ENCODE measurements at regions not wholly inside any gene's neighbourhood (a gene's known extent, or its start where the extent isn't known, plus 50 kb on each side); places are given as distances from the start of the nearest gene placed in this dataset.
"Not testable (repeated sequence)": the region's sequence is repeated elsewhere in the genome, so short reads cannot be mapped to it uniquely, and the experiment has no call there.

GRCh38 chr3:27025718-27026117 is 343.5 kb downstream of the NEK10 start:
- no peak overlapping the region for H3K27ac Mint-ChIP-seq
- POLR2A ChIA-PET = no interaction called here
- H3K36me3 Mint-ChIP-seq (ENCODE audit: low read depth) = no peaks in the 10 kb centered on the region
- H3K27me3 Mint-ChIP-seq = no peaks in the 10 kb centered on the region
- H3K4me1 Mint-ChIP-seq (ENCODE audit: low read depth) = no peaks in the 10 kb centered on the region
- no peak for ATAC-seq
- no peak for DNase-seq
- intact Hi-C loops (cut with micrococcal nuclease) = no loop called here
- CTCF ChIA-PET = no interaction called here
- H3K4me3 Mint-ChIP-seq = no peak overlapping the region
- no peaks in the 10 kb centered on the region for H3K9me3 Mint-ChIP-seq
- no peak for TF ChIP-seq CTCF (IDR thresholded peaks at IDR 0.05)

- no peak for DNase-seq
- Mint-ChIP-seq H3K4me3 (no peak overlapping the region), H3K36me3 (ENCODE audit: low read depth) (no peaks in the 10 kb centered on the region), H3K27me3 (no peaks in the 10 kb centered on the region), H3K9me3 (no peaks in the 10 kb centered on the region), H3K4me1 (ENCODE audit: low read depth) (no peaks in the 10 kb centered on the region), H3K27ac (no peak overlapping the region)
- ChIA-PET CTCF (no interaction called here), POLR2A (no interaction called here)
- intact Hi-C loops (cut with micrococcal nuclease) = no loop called here
- ATAC-seq = no peak
- no peak for TF ChIP-seq CTCF (IDR thresholded peaks at IDR 0.05)
Observed at GRCh38 chr3:27031476-27031875, 337.7 kb downstream of the NEK10 start.

GRCh38 chr3:27034255-27034654 is 334.9 kb downstream of the NEK10 start:
- DNase-seq (no peak), ATAC-seq (no peak)
- TF ChIP-seq CTCF (IDR thresholded peaks at IDR 0.05) = no peak
- no peaks in the 10 kb centered on the region for H3K27me3 Mint-ChIP-seq
- H3K4me1 Mint-ChIP-seq (ENCODE audit: low read depth) = no peaks in the 10 kb centered on the region
- H3K36me3 Mint-ChIP-seq (ENCODE audit: low read depth) = no peaks in the 10 kb centered on the region
- no peaks in the 10 kb centered on the region for H3K9me3 Mint-ChIP-seq
- H3K27ac Mint-ChIP-seq = no peak overlapping the region
- no peak overlapping the region for H3K4me3 Mint-ChIP-seq
- intact Hi-C loops (cut with micrococcal nuclease) = no loop called here
- ChIA-PET CTCF (no interaction called here), POLR2A (no interaction called here)

GRCh38 chr3:27040674-27041073 is 328.5 kb downstream of the NEK10 start:
- CTCF ChIA-PET = no interaction called here
- intact Hi-C loops (cut with micrococcal nuclease) = no loop called here

GRCh38 chr3:27042541-27042940 is 326.6 kb downstream of the NEK10 start:
- H3K4me1 Mint-ChIP-seq (ENCODE audit: low read depth); H3K9me3 Mint-ChIP-seq; H3K36me3 Mint-ChIP-seq (ENCODE audit: low read depth); CTCF ChIA-PET; DNase-seq; H3K27me3 Mint-ChIP-seq; intact Hi-C loops (cut with micrococcal nuclease); H3K27ac Mint-ChIP-seq; POLR2A ChIA-PET; H3K4me3 Mint-ChIP-seq; ATAC-seq: not testable (repeated sequence)

More at GRCh38 chr3:27040674-27041073, 328.5 kb downstream of the NEK10 start:
- Mint-ChIP-seq H3K9me3 (no peaks in the 10 kb centered on the region), H3K4me3 (no peak overlapping the region), H3K36me3 (ENCODE audit: low read depth) (no peaks in the 10 kb centered on the region), H3K4me1 (ENCODE audit: low read depth) (no peaks in the 10 kb centered on the region), H3K27me3 (no peaks in the 10 kb centered on the region), H3K27ac (no peak overlapping the region)
- no peak for DNase-seq
- TF ChIP-seq CTCF (IDR thresholded peaks at IDR 0.05) = no peak
- no peak for ATAC-seq
- POLR2A ChIA-PET = no interaction called here

GRCh38 chr3:27043328-27043955 is 325.7 kb downstream of the NEK10 start:
- no peaks in the 10 kb centered on the region for H3K4me1 Mint-ChIP-seq (ENCODE audit: low read depth)
- ChIA-PET POLR2A (no interaction called here), CTCF (no interaction called here)
- intact Hi-C loops (cut with micrococcal nuclease) = no loop called here
- no peak overlapping the region for H3K4me3 Mint-ChIP-seq
- no peaks in the 10 kb centered on the region for H3K36me3 Mint-ChIP-seq (ENCODE audit: low read depth)
- DNase-seq = no peak
- ATAC-seq = no peak
- no peaks in the 10 kb centered on the region for H3K9me3 Mint-ChIP-seq
- no peak overlapping the region for H3K27ac Mint-ChIP-seq
- H3K27me3 Mint-ChIP-seq = no peaks in the 10 kb centered on the region
- TF ChIP-seq CTCF (IDR thresholded peaks at IDR 0.05) = no peak
